ENCODE measurements at regions not wholly inside any gene's neighbourhood (a gene's known extent, or its start where the extent isn't known, plus 50 kb on each side); places are given as distances from the start of the nearest gene placed in this dataset.

DNA sequence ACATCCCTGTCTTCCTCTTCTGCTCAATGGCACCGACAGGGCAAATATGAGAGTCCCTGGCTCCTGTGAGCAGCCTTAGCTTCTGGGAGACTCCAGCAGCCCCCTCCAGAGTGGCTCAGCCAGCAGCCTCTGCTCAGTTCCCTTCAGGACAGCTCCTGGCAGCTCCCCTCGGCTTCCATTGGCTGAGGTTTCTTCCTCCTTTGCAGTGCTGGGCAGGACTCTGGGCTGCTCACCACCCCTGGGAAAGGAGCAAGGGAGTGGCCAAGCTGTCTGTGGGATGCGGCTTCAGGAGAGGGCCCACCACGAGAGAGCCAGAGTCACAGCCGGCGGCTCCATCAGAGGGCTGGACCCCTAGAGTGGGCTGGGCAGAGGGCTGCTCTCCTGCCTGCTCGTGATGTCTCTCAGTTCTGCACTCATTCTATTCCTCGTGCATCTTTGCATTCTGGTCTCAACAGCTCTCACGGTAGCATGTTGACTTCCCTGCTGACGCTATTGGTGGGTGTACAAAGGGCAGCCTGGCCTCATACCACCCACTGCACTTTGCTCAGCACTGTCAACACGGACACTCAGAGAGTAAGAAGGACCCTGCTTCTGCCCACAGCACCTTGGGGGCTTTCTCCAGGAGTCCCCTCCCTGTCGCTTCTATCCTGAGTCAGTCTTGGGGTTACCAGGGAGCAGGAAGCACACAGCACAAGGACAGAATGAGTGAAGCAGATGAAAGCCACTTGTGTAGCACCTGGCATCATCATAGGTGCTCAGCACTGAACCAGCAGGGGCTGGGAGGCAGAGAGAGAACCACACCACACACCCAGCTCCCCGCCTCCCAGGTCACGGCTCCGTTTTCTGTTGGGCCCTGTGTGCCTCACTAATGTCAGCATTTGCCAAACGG, 80.9 kb upstream of the ALDH1B1 start:
- Histone ChIP-seq H3K9me3 (ENCODE audit: control insufficient read depth in 4 of 4, low read length in 3 of 4) (no peaks in the 10 kb centered on the region), H3K36me3 (ENCODE audit: control insufficient read depth in 4 of 4, insufficient read depth in 3 of 4, low read depth in 1 of 4, low read length in 3 of 4) (no peaks in the 10 kb centered on the region), H3K4me3 (ENCODE audit: low read depth in 1 of 3, low read length in 3 of 3) (no peak overlapping the region), H3K27me3 (ENCODE audit: control insufficient read depth in 4 of 4, insufficient read depth in 4 of 4, low read length in 3 of 4) (peaks cover 0 to 5% (median 0%) of the 10 kb centered on the region in 4 donors), H3K27ac (ENCODE audit: low read depth in 1 of 2, low read length in 2 of 2) (no peak overlapping the region), H3K4me1 (ENCODE audit: control insufficient read depth in 4 of 4, insufficient read depth in 4 of 4, low read length in 3 of 4) (no peaks in the 10 kb centered on the region), H3K9ac (ENCODE audit: low read depth in 1 of 2, low read length in 2 of 2) (no peak overlapping the region)
- TF ChIP-seq EGR1 (IDR thresholded peaks at IDR 0.05; ENCODE audit: low read depth in 2 of 2) (no peak), TAF1 (conservative IDR thresholded peaks at IDR 0.05) (no peak), FOXA1 (IDR thresholded peaks at IDR 0.05) (no peak), NR2F2 (IDR thresholded peaks at IDR 0.05) (no peak), RAD21 (IDR thresholded peaks at IDR 0.05) (no peak), HNF4A (conservative IDR thresholded peaks at IDR 0.05) (no peak), YY1 (IDR thresholded peaks at IDR 0.05) (no peak)
- TF ChIP-seq, protein P1, sequence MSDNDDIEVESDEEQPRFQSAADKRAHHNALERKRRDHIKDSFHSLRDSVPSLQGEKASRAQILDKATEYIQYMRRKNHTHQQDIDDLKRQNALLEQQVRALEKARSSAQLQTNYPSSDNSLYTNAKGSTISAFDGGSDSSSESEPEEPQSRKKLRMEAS (IDR thresholded peaks at IDR 0.05), result no peak
- TF ChIP-seq, protein P2, sequence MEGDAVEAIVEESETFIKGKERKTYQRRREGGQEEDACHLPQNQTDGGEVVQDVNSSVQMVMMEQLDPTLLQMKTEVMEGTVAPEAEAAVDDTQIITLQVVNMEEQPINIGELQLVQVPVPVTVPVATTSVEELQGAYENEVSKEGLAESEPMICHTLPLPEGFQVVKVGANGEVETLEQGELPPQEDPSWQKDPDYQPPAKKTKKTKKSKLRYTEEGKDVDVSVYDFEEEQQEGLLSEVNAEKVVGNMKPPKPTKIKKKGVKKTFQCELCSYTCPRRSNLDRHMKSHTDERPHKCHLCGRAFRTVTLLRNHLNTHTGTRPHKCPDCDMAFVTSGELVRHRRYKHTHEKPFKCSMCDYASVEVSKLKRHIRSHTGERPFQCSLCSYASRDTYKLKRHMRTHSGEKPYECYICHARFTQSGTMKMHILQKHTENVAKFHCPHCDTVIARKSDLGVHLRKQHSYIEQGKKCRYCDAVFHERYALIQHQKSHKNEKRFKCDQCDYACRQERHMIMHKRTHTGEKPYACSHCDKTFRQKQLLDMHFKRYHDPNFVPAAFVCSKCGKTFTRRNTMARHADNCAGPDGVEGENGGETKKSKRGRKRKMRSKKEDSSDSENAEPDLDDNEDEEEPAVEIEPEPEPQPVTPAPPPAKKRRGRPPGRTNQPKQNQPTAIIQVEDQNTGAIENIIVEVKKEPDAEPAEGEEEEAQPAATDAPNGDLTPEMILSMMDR (IDR thresholded peaks at IDR 0.05; ENCODE audit: low read depth, low read length, missing input control), result no peak
- TF ChIP-seq, protein P3, sequence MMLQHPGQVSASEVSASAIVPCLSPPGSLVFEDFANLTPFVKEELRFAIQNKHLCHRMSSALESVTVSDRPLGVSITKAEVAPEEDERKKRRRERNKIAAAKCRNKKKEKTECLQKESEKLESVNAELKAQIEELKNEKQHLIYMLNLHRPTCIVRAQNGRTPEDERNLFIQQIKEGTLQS (IDR thresholded peaks at IDR 0.05), result no peak
- TF ChIP-seq, protein P4, sequence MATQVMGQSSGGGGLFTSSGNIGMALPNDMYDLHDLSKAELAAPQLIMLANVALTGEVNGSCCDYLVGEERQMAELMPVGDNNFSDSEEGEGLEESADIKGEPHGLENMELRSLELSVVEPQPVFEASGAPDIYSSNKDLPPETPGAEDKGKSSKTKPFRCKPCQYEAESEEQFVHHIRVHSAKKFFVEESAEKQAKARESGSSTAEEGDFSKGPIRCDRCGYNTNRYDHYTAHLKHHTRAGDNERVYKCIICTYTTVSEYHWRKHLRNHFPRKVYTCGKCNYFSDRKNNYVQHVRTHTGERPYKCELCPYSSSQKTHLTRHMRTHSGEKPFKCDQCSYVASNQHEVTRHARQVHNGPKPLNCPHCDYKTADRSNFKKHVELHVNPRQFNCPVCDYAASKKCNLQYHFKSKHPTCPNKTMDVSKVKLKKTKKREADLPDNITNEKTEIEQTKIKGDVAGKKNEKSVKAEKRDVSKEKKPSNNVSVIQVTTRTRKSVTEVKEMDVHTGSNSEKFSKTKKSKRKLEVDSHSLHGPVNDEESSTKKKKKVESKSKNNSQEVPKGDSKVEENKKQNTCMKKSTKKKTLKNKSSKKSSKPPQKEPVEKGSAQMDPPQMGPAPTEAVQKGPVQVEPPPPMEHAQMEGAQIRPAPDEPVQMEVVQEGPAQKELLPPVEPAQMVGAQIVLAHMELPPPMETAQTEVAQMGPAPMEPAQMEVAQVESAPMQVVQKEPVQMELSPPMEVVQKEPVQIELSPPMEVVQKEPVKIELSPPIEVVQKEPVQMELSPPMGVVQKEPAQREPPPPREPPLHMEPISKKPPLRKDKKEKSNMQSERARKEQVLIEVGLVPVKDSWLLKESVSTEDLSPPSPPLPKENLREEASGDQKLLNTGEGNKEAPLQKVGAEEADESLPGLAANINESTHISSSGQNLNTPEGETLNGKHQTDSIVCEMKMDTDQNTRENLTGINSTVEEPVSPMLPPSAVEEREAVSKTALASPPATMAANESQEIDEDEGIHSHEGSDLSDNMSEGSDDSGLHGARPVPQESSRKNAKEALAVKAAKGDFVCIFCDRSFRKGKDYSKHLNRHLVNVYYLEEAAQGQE (IDR thresholded peaks at IDR 0.05), result no peak
- TF ChIP-seq, protein P5, sequence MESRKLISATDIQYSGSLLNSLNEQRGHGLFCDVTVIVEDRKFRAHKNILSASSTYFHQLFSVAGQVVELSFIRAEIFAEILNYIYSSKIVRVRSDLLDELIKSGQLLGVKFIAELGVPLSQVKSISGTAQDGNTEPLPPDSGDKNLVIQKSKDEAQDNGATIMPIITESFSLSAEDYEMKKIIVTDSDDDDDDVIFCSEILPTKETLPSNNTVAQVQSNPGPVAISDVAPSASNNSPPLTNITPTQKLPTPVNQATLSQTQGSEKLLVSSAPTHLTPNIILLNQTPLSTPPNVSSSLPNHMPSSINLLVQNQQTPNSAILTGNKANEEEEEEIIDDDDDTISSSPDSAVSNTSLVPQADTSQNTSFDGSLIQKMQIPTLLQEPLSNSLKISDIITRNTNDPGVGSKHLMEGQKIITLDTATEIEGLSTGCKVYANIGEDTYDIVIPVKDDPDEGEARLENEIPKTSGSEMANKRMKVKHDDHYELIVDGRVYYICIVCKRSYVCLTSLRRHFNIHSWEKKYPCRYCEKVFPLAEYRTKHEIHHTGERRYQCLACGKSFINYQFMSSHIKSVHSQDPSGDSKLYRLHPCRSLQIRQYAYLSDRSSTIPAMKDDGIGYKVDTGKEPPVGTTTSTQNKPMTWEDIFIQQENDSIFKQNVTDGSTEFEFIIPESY (IDR thresholded peaks at IDR 0.05), result no peak
- 41% methylated on average over 16 of the region's 16 CpGs for WGBS
- peak; percentile 46 for DNase-seq (ENCODE audit: low spot score)

Measured in liver (tissue), 8 donors.